GM13976 (cell line): ENCODE measurements at regions not wholly inside any gene's neighbourhood (a gene's known extent, or its start where the extent isn't known, plus 50 kb on each side); places are given as distances from the start of the nearest gene placed in this dataset.

Experiments
- DNase-seq: peaks from one replicate; pipeline ENCODE4 v3.0.0; 2012; ENCODE audit warnings: low spot score
- in situ Hi-C: fragments of 300-500 bp; cut with MboI; formaldehyde crosslinking; loops from one replicate; pipeline ENCODE4 v1.12.0; 2022; ENCODE audit warnings: low sequenced_read_pairs, mixed read lengths, inconsistent platforms; ENCODE audit not compliant: unreplicated experiment
- TF ChIP-seq, protein P1 (sequence below): IDR thresholded peaks from 2 replicates; pipeline ENCODE4 v1.5.1; 2012; ENCODE audit warnings: borderline replicate concordance, mild to moderate bottlenecking; ENCODE audit not compliant: insufficient read depth; ENCODE audit errors: extremely low read depth, missing control alignments, control extremely low read depth

DNA sequence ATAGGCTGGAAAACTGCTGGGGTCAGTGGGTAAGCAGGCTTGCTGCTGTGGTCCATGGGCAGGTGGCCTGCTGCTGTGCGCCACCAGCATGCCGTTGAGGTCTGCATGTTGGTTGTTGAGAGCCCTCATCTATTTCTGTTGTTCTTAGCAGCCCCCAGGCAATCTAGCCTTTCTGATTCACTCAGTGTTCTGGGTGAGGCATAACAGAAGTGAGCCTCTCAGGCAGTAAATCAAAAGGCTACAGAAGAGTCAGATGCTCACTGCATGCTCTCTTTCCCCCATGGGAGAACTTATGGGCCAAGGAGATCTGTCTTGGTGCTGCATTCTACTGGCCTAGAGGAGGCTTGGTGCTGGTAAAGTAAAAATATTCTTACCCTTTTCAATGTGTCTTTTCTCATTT lies 67.8 kb upstream of the ATP10A start:
- TF ChIP-seq, protein P1, sequence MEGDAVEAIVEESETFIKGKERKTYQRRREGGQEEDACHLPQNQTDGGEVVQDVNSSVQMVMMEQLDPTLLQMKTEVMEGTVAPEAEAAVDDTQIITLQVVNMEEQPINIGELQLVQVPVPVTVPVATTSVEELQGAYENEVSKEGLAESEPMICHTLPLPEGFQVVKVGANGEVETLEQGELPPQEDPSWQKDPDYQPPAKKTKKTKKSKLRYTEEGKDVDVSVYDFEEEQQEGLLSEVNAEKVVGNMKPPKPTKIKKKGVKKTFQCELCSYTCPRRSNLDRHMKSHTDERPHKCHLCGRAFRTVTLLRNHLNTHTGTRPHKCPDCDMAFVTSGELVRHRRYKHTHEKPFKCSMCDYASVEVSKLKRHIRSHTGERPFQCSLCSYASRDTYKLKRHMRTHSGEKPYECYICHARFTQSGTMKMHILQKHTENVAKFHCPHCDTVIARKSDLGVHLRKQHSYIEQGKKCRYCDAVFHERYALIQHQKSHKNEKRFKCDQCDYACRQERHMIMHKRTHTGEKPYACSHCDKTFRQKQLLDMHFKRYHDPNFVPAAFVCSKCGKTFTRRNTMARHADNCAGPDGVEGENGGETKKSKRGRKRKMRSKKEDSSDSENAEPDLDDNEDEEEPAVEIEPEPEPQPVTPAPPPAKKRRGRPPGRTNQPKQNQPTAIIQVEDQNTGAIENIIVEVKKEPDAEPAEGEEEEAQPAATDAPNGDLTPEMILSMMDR, result no peak
- in situ Hi-C loops, result no loop called here
- DNase-seq, result no peak
